Osteocyte (in vitro differentiated cells): ENCODE measurements at regions not wholly inside any gene's neighbourhood (a gene's known extent, or its start where the extent isn't known, plus 50 kb on each side); places are given as distances from the start of the nearest gene placed in this dataset.
"Not testable (repeated sequence)": the region's sequence is repeated elsewhere in the genome, so short reads cannot be mapped to it uniquely, and the experiment has no call there.

Experiments used
- DNase-seq: peaks from one replicate; pipeline ENCODE4 v3.0.0; 2021; ENCODE audit warnings: mixed read lengths; ENCODE audit not compliant: unreplicated experiment; ENCODE audit errors: extremely low spot score
- H3K27ac Mint-ChIP-seq: one replicate; pipeline ENCODE4 v1.8.0; 2021; ENCODE audit warnings: mild to moderate bottlenecking, mixed read lengths; ENCODE audit not compliant: unreplicated experiment
- H3K27me3 Mint-ChIP-seq: one replicate; pipeline ENCODE4 v1.8.0; 2021; ENCODE audit warnings: mixed read lengths; ENCODE audit not compliant: unreplicated experiment
- H3K36me3 Mint-ChIP-seq: one replicate; pipeline ENCODE4 v1.8.0; 2021; ENCODE audit warnings: mixed read lengths; ENCODE audit not compliant: unreplicated experiment
- H3K4me1 Mint-ChIP-seq: one replicate; pipeline ENCODE4 v1.8.0; 2021; ENCODE audit warnings: mixed read lengths; ENCODE audit not compliant: unreplicated experiment
- H3K4me3 Mint-ChIP-seq: one replicate; pipeline ENCODE4 v1.8.0; 2021; ENCODE audit warnings: mild to moderate bottlenecking, moderate library complexity, mixed read lengths; ENCODE audit not compliant: unreplicated experiment
- H3K9me3 Mint-ChIP-seq: one replicate; pipeline ENCODE4 v1.8.0; 2021; ENCODE audit warnings: mixed read lengths; ENCODE audit not compliant: unreplicated experiment
- CTCF ChIP-seq: fragments of 200-600 bp; sonication (generic); IDR thresholded peaks from 2 replicates; pipeline ENCODE4 v1.5.0; 2021; ENCODE audit warnings: antibody characterized with exemption, mild to moderate bottlenecking, moderate library complexity

DNA sequence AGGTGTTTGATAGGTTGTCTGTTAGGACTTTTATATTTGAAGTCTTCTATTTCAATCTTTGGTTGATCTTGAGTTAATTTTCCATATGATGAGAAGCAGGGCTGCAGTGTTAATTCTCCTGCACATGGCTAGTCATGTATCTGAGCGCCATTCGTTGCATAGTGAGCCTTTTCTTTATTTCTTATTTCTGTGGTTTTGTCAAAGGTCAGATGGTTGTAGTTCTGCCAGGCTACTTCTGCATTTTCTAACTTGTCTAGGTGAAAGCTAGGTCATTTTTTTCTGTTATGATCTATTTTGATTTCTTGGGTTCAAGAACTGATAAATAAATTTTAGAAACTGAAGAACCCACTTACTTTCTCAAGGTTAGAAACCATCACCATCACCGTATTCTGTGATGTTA, 56.7 kb downstream of the CCDC74A start:
- peaks cover 18% of the 10 kb centered on the region for H3K27me3 Mint-ChIP-seq
- no peak overlapping the region for H3K4me3 Mint-ChIP-seq
- TF ChIP-seq CTCF: no peak
- no peaks in the 10 kb centered on the region for H3K9me3 Mint-ChIP-seq
- H3K4me1 Mint-ChIP-seq: no peaks in the 10 kb centered on the region
- DNase-seq: no peak
- no peaks in the 10 kb centered on the region for H3K36me3 Mint-ChIP-seq
- no peak overlapping the region for H3K27ac Mint-ChIP-seq

DNA sequence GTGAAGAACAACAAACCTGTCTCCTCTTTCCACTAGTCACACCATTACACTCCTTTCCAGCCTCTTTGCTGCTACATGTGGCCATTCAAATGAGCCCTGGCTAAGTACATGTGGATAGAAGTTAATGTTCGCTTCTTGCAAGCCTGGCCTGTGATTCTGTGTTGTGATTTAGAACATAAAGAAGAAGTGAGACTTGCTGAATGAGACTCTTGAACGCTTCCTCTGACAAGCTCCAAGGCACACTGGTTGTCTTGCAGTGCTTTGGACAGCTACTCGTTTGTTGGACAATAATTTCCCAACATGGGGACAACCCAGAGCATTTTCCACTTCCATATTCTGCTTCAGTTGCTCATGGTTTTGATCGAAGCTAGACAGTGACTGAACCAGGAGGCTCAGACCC, 57.3 kb downstream of the CCDC74A start:
- no peak for DNase-seq
- Mint-ChIP-seq H3K4me1 (no peaks in the 10 kb centered on the region), H3K27me3 (peaks cover 14% of the 10 kb centered on the region), H3K9me3 (no peaks in the 10 kb centered on the region), H3K36me3 (no peaks in the 10 kb centered on the region), H3K4me3 (no peak overlapping the region), H3K27ac (no peak overlapping the region)
- no peak for TF ChIP-seq CTCF

DNA sequence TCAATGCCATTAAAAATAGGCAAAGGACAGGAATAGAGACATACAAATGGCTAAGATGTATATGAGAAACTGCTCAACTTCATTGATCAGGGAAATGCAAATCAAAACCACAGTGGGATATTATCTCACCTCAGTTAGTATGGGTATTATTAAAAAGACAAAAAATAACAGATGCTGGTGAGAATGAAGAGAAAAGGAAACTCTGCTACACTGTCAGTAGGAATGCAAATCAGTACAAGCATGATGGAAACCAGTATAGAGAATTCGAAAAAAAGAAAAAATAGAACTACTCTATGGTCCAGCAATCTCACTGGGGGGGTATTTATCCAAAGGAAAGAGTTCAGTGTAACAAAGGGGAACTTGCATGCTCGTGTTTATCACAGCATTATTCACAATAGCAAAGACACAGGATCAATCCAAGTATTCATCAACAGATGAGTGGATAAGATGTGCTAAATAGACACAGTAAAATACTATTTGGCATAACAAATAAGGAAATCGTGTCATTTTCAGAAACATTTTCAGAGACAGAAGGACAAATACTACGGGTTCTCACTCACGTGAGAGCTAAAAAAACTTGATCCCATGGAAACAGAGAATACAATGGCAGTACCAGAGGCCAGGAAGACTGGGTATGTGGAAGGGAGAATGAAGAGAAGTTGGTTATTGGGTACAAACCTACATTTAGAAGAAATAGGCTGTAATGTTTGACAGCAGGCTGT, 60.6 kb downstream of the CCDC74A start:
- Mint-ChIP-seq H3K4me3 (no peak overlapping the region), H3K27ac (no peak overlapping the region), H3K36me3 (no peaks in the 10 kb centered on the region), H3K4me1 (no peaks in the 10 kb centered on the region), H3K9me3 (no peaks in the 10 kb centered on the region), H3K27me3 (peaks cover 7% of the 10 kb centered on the region)
- DNase-seq: no peak
- TF ChIP-seq CTCF: no peak

DNA sequence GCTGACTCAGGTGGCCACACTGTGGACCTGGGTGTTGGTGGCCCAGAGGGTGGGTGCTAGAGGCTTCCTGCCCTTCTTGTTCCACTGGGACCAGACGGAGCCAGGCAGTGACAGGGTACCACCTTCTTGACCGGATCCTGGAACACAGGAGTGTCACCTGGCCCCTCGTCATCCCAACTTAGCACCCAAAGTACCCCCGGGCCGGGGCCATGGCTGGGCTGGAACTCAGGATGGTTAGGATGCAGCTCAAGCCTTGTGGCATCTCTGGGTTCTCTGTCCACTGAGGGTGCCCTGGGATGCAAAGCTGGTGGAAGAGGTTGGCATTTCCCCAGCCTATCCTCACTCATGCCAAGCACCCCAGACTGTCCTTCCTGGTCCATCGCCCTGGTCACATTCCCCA, 61.4 kb downstream of the CCDC74A start:
- not testable (repeated sequence) for H3K27me3 Mint-ChIP-seq, DNase-seq, H3K36me3 Mint-ChIP-seq, H3K4me1 Mint-ChIP-seq, H3K27ac Mint-ChIP-seq, H3K9me3 Mint-ChIP-seq, H3K4me3 Mint-ChIP-seq

DNA sequence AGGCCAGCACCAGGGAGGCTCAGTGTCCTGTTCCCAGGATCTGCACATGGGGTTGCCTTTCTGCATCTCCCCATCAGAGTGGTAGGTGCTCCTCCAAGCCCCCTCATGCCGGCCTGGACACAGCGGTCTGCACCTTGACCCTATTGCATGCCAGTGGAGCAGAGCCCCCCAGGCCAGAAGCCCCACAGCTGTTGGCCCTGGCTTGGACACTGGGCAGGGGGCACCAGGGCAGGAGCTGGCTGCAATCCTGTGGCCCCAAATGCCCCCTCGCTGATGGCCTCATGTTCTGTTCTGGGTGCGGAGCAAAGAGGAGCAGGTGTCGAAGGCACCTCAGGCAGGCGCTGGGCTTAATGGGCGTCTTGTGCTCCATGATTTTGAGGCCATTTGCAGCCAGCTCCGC, 62.7 kb downstream of the CCDC74A start:
- Mint-ChIP-seq H3K27me3 (peaks cover 9% of the 10 kb centered on the region), H3K27ac (no peak overlapping the region), H3K4me3 (no peak overlapping the region), H3K36me3 (no peaks in the 10 kb centered on the region), H3K9me3 (no peaks in the 10 kb centered on the region), H3K4me1 (no peaks in the 10 kb centered on the region)
- DNase-seq: no peak
- TF ChIP-seq CTCF: no peak

DNA sequence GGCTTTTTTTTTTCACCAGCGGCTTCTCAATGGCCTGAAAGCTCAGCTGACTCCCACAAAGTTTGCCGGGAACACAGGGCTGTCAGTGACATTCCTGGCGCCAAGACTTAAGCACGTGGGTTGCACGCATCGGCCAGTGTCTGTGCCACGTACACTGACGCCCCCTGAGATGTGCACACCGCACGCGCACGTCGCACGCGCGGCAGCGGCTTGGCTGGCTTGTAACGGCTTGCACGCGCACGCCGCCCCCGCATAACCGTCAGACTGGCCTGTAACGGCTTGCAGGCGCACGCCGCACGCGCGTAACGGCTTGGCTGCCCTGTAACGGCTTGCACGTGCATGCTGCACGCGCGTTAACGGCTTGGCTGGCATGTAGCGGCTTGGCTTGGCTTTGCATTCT, 63.2 kb downstream of the CCDC74A start:
- Mint-ChIP-seq H3K36me3 (no peaks in the 10 kb centered on the region), H3K27me3 (peaks cover 10% of the 10 kb centered on the region), H3K9me3 (no peaks in the 10 kb centered on the region)

DNA sequence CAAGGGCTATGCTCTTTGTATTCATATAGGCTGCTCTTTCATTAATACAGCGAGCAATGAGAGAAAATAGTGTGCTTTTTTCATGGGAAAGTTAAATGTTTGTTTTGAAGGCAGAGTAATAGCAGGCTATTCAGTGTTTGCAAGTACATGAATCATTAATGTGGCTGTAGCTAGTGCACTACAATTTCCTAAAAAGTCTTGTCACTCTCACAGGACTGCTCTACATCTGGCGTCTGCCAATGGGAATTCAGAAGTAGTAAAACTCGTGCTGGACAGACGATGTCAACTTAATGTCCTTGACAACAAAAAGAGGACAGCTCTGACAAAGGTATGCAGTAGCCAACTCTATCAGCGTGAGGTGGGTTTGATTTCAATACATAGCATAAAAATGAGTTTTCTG, 68.9 kb downstream of the CCDC74A start:
- not testable (repeated sequence) for DNase-seq, H3K4me1 Mint-ChIP-seq, H3K27ac Mint-ChIP-seq, H3K4me3 Mint-ChIP-seq, H3K36me3 Mint-ChIP-seq, H3K9me3 Mint-ChIP-seq
- H3K27me3 Mint-ChIP-seq: peaks cover 14% of the 10 kb centered on the region

More for the DNA sequence above, 63.2 kb downstream of the CCDC74A start:
- no peak for TF ChIP-seq CTCF
- H3K4me3 Mint-ChIP-seq: no peak overlapping the region
- no peak overlapping the region for H3K27ac Mint-ChIP-seq
- no peak for DNase-seq
- no peaks in the 10 kb centered on the region for H3K4me1 Mint-ChIP-seq

DNA sequence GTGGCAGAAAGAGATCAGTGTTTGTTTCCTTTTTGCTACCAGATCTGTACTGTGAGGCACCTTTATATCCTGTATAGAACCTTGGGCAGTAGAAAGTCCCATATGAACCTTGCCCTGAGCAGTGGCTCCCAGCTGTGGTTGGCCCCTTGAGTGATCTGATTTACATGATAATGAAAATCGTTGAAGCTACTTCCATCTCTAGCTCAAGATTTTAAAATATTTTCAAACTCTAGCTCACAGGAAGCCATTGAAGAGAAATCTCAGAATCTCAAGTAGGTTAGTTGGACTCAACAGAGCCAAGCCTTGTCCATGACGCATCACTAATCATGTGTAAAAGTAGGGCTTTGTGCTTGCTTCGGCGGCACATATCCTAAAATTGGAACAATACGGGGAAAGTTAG, 74.8 kb downstream of the CCDC74A start:
- H3K27me3 Mint-ChIP-seq: peaks cover 19% of the 10 kb centered on the region
- not testable (repeated sequence) for H3K27ac Mint-ChIP-seq, H3K4me3 Mint-ChIP-seq, H3K36me3 Mint-ChIP-seq, DNase-seq, H3K4me1 Mint-ChIP-seq, H3K9me3 Mint-ChIP-seq
